ENCODE measurements at regions not wholly inside any gene's neighbourhood (a gene's known extent, or its start where the extent isn't known, plus 50 kb on each side); places are given as distances from the start of the nearest gene placed in this dataset.

GRCh38 chr17:79176792-79177601 is 102.4 kb downstream of the ENGASE start:
- TF ChIP-seq EZH2 (IDR thresholded peaks at IDR 0.05; ENCODE audit: borderline replicate concordance, low read length) (no peak), CTCF (conservative IDR thresholded peaks at IDR 0.05 in 1 of 2, IDR thresholded peaks at IDR 0.05 in 1 of 2; ENCODE audit: extremely low read depth in 1 of 2, insufficient read depth in 1 of 2, low read depth in 1 of 2, low read length in 2 of 2) (no peak)

All from mammary epithelial cell (primary cell).